ENCODE measurements at regions not wholly inside any gene's neighbourhood (a gene's known extent, or its start where the extent isn't known, plus 50 kb on each side); places are given as distances from the start of the nearest gene placed in this dataset.

- peaks cover 6% of the 10 kb centered on the region; the same call in 1 of the 2 replicates for H3K4me1 ChIP-seq (ENCODE audit: insufficient read depth, low read length)
- CTCF ChIA-PET (ENCODE audit: low intra/inter-chr PET ratio, low total read pairs), result no interaction called here
- TF ChIP-seq ZNF383 (CRISPR knock-in tag; IDR thresholded peaks at IDR 0.05; ENCODE audit: borderline replicate concordance) (no peak), EHMT2 (IDR thresholded peaks at IDR 0.05; ENCODE audit: borderline replicate concordance, low read depth, low read length) (no peak), ZNF318 (CRISPR knock-in tag; IDR thresholded peaks at IDR 0.05) (no peak), CCAR2 (optimal IDR thresholded peaks at IDR 0.05; ENCODE audit: low read depth, low read length) (no peak), ERF (CRISPR knock-in tag; IDR thresholded peaks at IDR 0.05) (no peak), JARID2 (CRISPR knock-in tag; IDR thresholded peaks at IDR 0.05; ENCODE audit: insufficient replicate concordance) (no peak), SP1 (IDR thresholded peaks at IDR 0.05) (no peak), SP1 (CRISPR knock-in tag; IDR thresholded peaks at IDR 0.05) (no peak), RELA (CRISPR knock-in tag; IDR thresholded peaks at IDR 0.05) (no peak)
- TF ChIP-seq, protein P1, sequence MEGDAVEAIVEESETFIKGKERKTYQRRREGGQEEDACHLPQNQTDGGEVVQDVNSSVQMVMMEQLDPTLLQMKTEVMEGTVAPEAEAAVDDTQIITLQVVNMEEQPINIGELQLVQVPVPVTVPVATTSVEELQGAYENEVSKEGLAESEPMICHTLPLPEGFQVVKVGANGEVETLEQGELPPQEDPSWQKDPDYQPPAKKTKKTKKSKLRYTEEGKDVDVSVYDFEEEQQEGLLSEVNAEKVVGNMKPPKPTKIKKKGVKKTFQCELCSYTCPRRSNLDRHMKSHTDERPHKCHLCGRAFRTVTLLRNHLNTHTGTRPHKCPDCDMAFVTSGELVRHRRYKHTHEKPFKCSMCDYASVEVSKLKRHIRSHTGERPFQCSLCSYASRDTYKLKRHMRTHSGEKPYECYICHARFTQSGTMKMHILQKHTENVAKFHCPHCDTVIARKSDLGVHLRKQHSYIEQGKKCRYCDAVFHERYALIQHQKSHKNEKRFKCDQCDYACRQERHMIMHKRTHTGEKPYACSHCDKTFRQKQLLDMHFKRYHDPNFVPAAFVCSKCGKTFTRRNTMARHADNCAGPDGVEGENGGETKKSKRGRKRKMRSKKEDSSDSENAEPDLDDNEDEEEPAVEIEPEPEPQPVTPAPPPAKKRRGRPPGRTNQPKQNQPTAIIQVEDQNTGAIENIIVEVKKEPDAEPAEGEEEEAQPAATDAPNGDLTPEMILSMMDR (CRISPR knock-in tag; IDR thresholded peaks at IDR 0.05), result no peak
- no peaks in the 10 kb centered on the region for H3K9me3 ChIP-seq (ENCODE audit: low read length)
- no peak overlapping the region for H3K9ac ChIP-seq (ENCODE audit: insufficient read depth, low read depth, low read length)
- ATAC-seq, result no peak
- no peak for FAIRE-seq
- H3K79me2 ChIP-seq (ENCODE audit: insufficient read depth, low read length), result no peaks in the 10 kb centered on the region
- WGBS (ENCODE audit: low lambda C conversion rate), result 18% methylated on average over 5 of the region's 5 CpGs
- no peak overlapping the region for H3K4me2 ChIP-seq (ENCODE audit: low read depth, low read length)
- no TSS peak for BruUV-seq (replicated peaks)
- H3K27ac ChIP-seq (ENCODE audit: extremely low read length, insufficient read depth, low read length), result no peak overlapping the region
- intact Hi-C loops (cut with micrococcal nuclease; ENCODE audit: unreplicated experiment) (no loop called here), in situ Hi-C loops (cut with HindIII; ENCODE audit: extremely low pct_ligation_motif_present, low pct_unique_long_range_greater_than_20kb) (no loop called here)
- POLR2A ChIA-PET, result no interaction called here
- DNase-seq (ENCODE audit: low spot score), result no peak
- no peaks in the 10 kb centered on the region for H3K27me3 ChIP-seq (ENCODE audit: control insufficient read depth in 1 of 2, insufficient read depth in 2 of 2, low read length in 2 of 2)
- H3K4me3 ChIP-seq (replicated peaks in 1 of 3; ENCODE audit: insufficient read depth in 1 of 3, low read depth in 2 of 3, low read length in 3 of 3), result no peak overlapping the region
- no peaks in the 10 kb centered on the region for H3K36me3 ChIP-seq (replicated peaks in 1 of 2; ENCODE audit: control insufficient read depth in 1 of 2, insufficient read depth in 2 of 2, low read length in 2 of 2)
- no peaks in the 10 kb centered on the region for H4K20me1 ChIP-seq (ENCODE audit: insufficient read depth, low read length)
- no peak overlapping the region for H2AFZ ChIP-seq (ENCODE audit: low read length)
These were observed 612.9 kb upstream of the USP24 start for GRCh38 chr1:55828044-55828443.
